Left renal cortex interstitium (tissue), 4 donors: ENCODE measurements at regions not wholly inside any gene's neighbourhood (a gene's known extent, or its start where the extent isn't known, plus 50 kb on each side); places are given as distances from the start of the nearest gene placed in this dataset.
A peak's percentile ranks its signal among the peaks of the same experiment; 100 is the strongest.
"Not testable (repeated sequence)": the region's sequence is repeated elsewhere in the genome, so short reads cannot be mapped to it uniquely, and the experiment has no call there.

Source experiments
- DNase-seq, 4 donors: peaks; one replicate each; pipeline ENCODE4 v3.0.0-alpha.2; 2013; ENCODE audit warnings: low read depth in 4 of 4, low spot score in 2 of 4, missing footprints in 1 of 4

DNA sequence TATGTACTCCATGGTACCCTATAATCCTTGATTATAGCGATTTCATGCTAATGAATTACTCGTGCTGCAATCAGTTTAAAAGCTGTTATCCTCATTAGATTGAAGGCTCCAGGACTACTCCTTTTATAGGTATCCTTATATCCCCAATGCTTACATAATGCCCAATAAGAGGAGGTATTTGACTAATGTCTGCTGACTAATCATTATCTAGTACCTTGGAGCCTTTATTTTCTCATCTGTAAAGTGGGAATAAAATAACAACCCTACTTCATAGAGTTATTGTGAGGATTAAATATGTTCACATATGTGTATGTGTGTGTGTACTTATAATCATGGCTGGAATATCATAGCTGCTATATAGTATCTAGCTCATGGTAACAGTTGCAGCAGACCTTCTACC lies 1031.5 kb downstream of the CDH11 start:
- no peak for DNase-seq

GRCh38 chr16:64089697-64090096 lies 1032.2 kb downstream of the CDH11 start:
- DNase-seq = no peak

GRCh38 chr16:64088838-64089237 lies 1033.0 kb downstream of the CDH11 start:
- DNase-seq = no peak

- DNase-seq = no peak
Observed at GRCh38 chr16:64085296-64085695, 1036.6 kb downstream of the CDH11 start.

GRCh38 chr16:64084706-64085105 lies 1037.2 kb downstream of the CDH11 start:
- DNase-seq = no peak

- no peak for DNase-seq
Observed at GRCh38 chr16:64083428-64084129, 1038.3 kb downstream of the CDH11 start.

DNA sequence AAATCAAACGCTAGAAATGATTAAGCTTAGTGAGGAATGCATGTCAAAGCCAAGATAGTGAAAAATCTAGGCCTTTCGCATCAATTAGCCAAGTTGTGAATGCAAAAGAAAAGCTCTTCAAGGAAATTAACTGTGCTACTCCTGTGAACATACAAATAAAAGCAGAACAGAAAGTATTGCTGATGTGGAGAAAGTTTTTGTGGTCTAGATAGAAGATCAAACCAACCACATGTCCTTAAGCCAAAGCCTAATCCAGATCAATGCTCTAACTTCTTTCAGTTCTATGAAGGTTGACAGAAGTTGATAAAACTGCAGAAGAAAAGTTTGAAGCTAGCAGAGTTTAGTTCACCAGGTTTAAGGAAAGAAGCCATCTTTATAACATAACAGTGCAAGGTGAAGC lies 1044.6 kb downstream of the CDH11 start:
- no peak for DNase-seq

GRCh38 chr16:64074706-64075105 lies 1047.2 kb downstream of the CDH11 start:
- DNase-seq = peak in 1 of 4 donors; percentile 16

GRCh38 chr16:64072131-64072730 lies 1049.6 kb downstream of the CDH11 start:
- DNase-seq = not testable (repeated sequence)

- DNase-seq = no peak
Observed at GRCh38 chr16:64065523-64065922, 1056.3 kb downstream of the CDH11 start.

DNA sequence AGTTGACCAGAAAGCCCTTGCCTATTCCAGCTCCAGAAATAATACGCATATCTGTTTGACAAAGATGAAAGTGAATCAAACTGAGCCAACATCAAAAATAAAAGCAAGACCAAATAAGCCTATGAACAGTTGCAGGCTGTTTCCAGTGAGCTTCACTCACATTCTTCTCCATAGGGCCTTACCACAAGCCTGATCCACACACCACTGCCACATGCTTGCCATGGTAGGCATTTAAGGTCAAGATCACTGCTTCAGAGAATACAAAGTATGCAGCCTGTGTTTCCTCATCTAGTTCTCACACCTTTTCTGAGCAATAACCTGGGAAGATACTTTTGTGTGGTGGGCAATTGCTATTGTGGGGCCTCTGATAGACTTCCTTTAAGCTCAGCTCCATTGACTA lies 1060.2 kb downstream of the CDH11 start:
- DNase-seq = no peak

- DNase-seq = no peak
Observed at GRCh38 chr16:64060631-64061030, 1061.2 kb downstream of the CDH11 start.

DNA sequence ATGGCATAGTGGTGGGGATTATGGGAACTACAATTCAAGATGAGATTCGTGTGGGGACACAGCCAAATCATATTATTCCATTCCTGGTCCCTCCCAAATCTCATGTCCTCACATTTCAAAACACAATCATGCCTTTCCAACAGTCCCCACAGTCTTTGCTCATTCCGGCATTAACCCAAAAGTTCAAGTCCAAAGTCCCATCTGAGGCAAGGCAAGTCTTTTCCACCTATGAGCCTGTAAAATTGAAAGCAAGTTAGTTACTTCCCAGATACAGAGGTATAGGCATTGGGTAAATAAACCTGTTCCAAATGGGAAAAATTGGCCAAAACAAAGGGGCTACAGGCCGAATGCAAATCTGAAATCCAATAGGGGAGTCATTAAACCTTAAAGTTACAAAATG lies 1063.2 kb downstream of the CDH11 start:
- no peak for DNase-seq

- DNase-seq = no peak
Observed at GRCh38 chr16:64051824-64052223, 1070.0 kb downstream of the CDH11 start.

DNA sequence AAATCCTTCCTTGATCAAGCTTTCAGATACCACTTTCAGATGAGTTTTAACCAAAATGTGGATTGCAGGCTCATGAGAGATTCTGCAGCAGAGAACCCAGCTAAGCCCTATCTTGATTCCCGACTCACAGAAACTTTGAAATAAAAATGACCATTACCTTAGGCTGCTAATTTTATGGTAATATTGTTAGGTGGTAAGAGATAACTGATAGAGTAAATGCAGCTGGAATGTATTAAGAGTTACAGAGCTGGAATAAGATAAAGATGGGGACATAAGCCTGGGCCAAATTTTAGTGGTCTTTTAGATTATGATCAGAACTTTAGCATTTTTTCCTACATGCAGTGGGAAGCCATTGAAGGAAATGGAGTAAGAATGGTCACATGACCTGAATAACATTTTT lies 1074.0 kb downstream of the CDH11 start:
- no peak for DNase-seq

GRCh38 chr16:64047207-64047606 lies 1074.7 kb downstream of the CDH11 start:
- no peak for DNase-seq

GRCh38 chr16:64035337-64035736 lies 1086.5 kb downstream of the CDH11 start:
- no peak for DNase-seq

GRCh38 chr16:64019339-64019738 lies 1102.5 kb downstream of the CDH11 start:
- DNase-seq = no peak

- no peak for DNase-seq
Observed at GRCh38 chr16:64017796-64018195, 1104.1 kb downstream of the CDH11 start.

DNA sequence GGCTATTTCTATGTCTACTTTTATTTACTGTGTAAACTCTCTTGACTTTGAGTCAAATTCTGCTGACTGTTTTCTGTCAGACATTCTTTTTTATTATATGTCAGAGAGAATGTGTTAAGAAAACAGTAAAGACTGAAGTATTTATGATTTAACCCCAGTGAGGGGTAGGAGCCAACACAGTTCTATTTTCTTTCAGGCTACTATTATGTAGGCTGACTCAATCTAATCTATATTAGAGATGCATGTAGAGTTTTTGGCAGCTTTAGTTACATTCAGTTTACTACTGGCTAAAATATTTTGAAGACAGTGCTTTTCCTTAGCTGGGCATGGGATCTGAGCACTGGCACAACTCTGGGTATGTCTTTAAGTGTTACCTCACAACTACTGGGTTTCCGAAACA lies 1108.0 kb downstream of the CDH11 start:
- DNase-seq = no peak

DNA sequence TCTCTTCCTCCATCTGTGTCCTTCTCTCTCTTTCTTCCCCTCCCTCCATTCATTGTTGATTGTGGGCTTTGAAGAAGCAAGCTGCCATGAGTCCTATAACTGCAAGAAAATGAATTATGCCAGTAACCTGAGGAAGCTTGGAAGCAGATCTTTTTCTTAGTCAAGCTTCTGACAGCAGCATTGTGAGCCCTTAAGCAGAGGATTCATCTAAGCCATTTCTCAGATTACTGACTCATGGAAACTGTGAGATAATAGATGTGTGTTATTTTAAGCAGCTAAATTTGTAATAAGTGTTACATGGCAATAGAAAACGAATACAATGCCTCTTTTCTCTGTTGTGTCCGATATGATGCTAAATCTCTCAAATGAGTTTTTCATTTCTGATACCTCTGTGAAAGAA lies 1109.7 kb downstream of the CDH11 start:
- no peak for DNase-seq

- no peak for DNase-seq
Observed at GRCh38 chr16:64011650-64012049, 1110.2 kb downstream of the CDH11 start.

- no peak for DNase-seq
Observed at GRCh38 chr16:64008131-64008530, 1113.7 kb downstream of the CDH11 start.
